Heart right ventricle (tissue), 16 donors: ENCODE measurements at regions not wholly inside any gene's neighbourhood (a gene's known extent, or its start where the extent isn't known, plus 50 kb on each side); places are given as distances from the start of the nearest gene placed in this dataset.
A peak's percentile ranks its signal among the peaks of the same experiment; 100 is the strongest.

ENCODE experiments used
- ATAC-seq, 8 donors: fragments of 200-7000 bp; cut with Tn5 transposase; one replicate each; pipeline ENCODE4 v1.9.1; 2020; ENCODE audit warnings: mild to moderate bottlenecking in 8 of 8, moderate library complexity in 8 of 8, moderate number of reproducible peaks in 1 of 8
- DNase-seq, 2 donors: peaks; one replicate each; pipeline ENCODE4 v3.0.0-alpha.2; 2020
- H3K27ac ChIP-seq, 10 donors: fragments of 200-600 bp; sonication (generic) in 2 of 10; one replicate each; pipeline versions ENCODE4 v1.5.0 to v1.8.0; 2020 to 2022; ENCODE audit warnings: mild to moderate bottlenecking in 3 of 10
- H3K27me3 ChIP-seq, 7 donors: fragments of 200-600 bp; one replicate each; pipeline ENCODE4 v1.8.0; 2021 to 2022; ENCODE audit warnings: mild to moderate bottlenecking in 2 of 7
- H3K36me3 ChIP-seq, 9 donors: fragments of 200-600 bp; sonication (generic) in 1 of 9; one replicate each; pipeline versions ENCODE4 v1.5.0 to v1.8.0; 2020 to 2022; ENCODE audit warnings: mild to moderate bottlenecking in 2 of 9
- H3K4me1 ChIP-seq, 9 donors: fragments of 200-600 bp; sonication (generic) in 1 of 9; one replicate each; pipeline versions ENCODE4 v1.5.0 to v1.8.0; 2020 to 2022; ENCODE audit warnings: mild to moderate bottlenecking in 4 of 9
- H3K4me3 ChIP-seq, 10 donors: fragments of 200-600 bp; sonication (generic) in 2 of 10; one replicate each; pipeline versions ENCODE4 v1.5.0 to v1.8.0; 2020 to 2022; ENCODE audit warnings: mild to moderate bottlenecking in 7 of 10, moderate library complexity in 2 of 10
- H3K9me3 ChIP-seq, 11 donors: fragments of 200-600 bp in 10 of 11; sonication (generic) in 2 of 11; one replicate each; pipeline versions ENCODE4 v1.5.0 to v1.8.0; 2013 to 2022; ENCODE audit warnings: mild to moderate bottlenecking in 2 of 11, control low read depth in 1 of 11, moderate library complexity in 1 of 11
- CTCF ChIP-seq, 9 donors: fragments of 200-600 bp; sonication (generic) in 2 of 9; IDR thresholded peaks; one replicate each; pipeline versions ENCODE4 v1.5.0 to v1.8.0; 2021 to 2022; ENCODE audit warnings: antibody characterized with exemption in 9 of 9, mild to moderate bottlenecking in 5 of 9, moderate library complexity in 1 of 9
- WGBS, 2 donors: extraction: QIAGEN DNeasy Blood & Tissue Kit; methylation state at CpG; one replicate each; pipeline ENCODE4 v1.1.7; 2013; ENCODE audit warnings: inconsistent platforms in 1 of 2; 5-methylcytosine and 5-hydroxymethylcytosine counted together
- intact Hi-C, 10 donors: fragments of 100-400 bp; cut with DNase I; formaldehyde crosslinking; loops; one replicate each; pipeline versions ENCODE4 v1.11.1 to v1.14.2; 2022
- donor health status: Arrhythmogenic right ventricular cardiomyopathy.
- donor health status: ischemic (EF 13 %, LVEDD 7.1; RV severe dilation, severe dysfunction).
- donor health status: healthy with polysubstance abuse.
- donor health status: DM: no; HTN: yes; CAD: no.
- donor health status: DM: no; HTN: no; CAD: no.
- donor health status: ischemic (EF 25% LVEDD 6.9; RV normal size, moderate dysfunction).
- donor health status: ischemic (EF 25% LVEDD 5.7; RV mildly dilated, moderate dysfunction).
- donor health status: healthy.
- donor health status: DM: yes; HTN: yes; CAD: no.
- donor health status: Ischemic cardiomyopathy.
- donor health status: ischemic (EF 35%, LVEDD 5.7; RV mildly dilated, moderate dysfunction).
- donor health status: nonischemic (EF 11% LVEDD 7.7; RV severe dilation, severe dysfunction).
- donor health status: DM: yes; HTN: yes; CAD: no.
- donor health status: PGD.
- donor health status: ischemic (EF 29% LVEDD 5.4; RV normal size, mild dysfunction).
- donor health status: nonischemic (EF 23%, LVEDD 6.1; RV moderate dilation, normal function).

GRCh38 chr4:155478336-155478835 is 101.6 kb upstream of the MAP9 start:
- 81 to 86% methylated on average over 3 of the region's 3 CpGs for WGBS, 2 donors
- no peak overlapping the region for H3K27ac ChIP-seq
- DNase-seq = no peak
- ATAC-seq = no peak
- intact Hi-C loops = no loop called here
- H3K4me1 ChIP-seq = peaks cover 0 to 20% (median 0%) of the 10 kb centered on the region in 9 donors
- TF ChIP-seq CTCF (IDR thresholded peaks at IDR 0.05) = no peak
- peaks cover 0 to 7% (median 0%) of the 10 kb centered on the region in 11 donors for H3K9me3 ChIP-seq
- no peak overlapping the region for H3K4me3 ChIP-seq
- no peaks in the 10 kb centered on the region for H3K36me3 ChIP-seq
- no peaks in the 10 kb centered on the region for H3K27me3 ChIP-seq

- WGBS, 2 donors = 59 to 63% methylated on average over 5 of the region's 5 CpGs
- DNase-seq = no peak
- no peak for TF ChIP-seq CTCF (IDR thresholded peaks at IDR 0.05)
- H3K27ac ChIP-seq = no peak overlapping the region
- peak in 3 of 8 donors; percentile 21 to 53 (median 22) for ATAC-seq
- no peaks in the 10 kb centered on the region for H3K36me3 ChIP-seq
- intact Hi-C loops = no loop called here
- H3K27me3 ChIP-seq = no peaks in the 10 kb centered on the region
- H3K4me1 ChIP-seq = peaks cover 0 to 24% (median 4%) of the 10 kb centered on the region in 9 donors
- H3K4me3 ChIP-seq = no peak overlapping the region
- peaks cover 0 to 7% (median 0%) of the 10 kb centered on the region in 11 donors for H3K9me3 ChIP-seq
Observed at GRCh38 chr4:155474758-155475157, 98.0 kb upstream of the MAP9 start.

GRCh38 chr4:155473420-155474095 is 96.8 kb upstream of the MAP9 start:
- TF ChIP-seq CTCF (IDR thresholded peaks at IDR 0.05) = no peak

GRCh38 chr4:155468282-155468681 is 91.5 kb upstream of the MAP9 start:
- H3K9me3 ChIP-seq = peaks cover 0 to 2% (median 0%) of the 10 kb centered on the region in 11 donors
- H3K4me3 ChIP-seq = no peak overlapping the region
- intact Hi-C loops = no loop called here

More at GRCh38 chr4:155473420-155474095, 96.8 kb upstream of the MAP9 start:
- Histone ChIP-seq H3K36me3 (no peaks in the 10 kb centered on the region), H3K4me1 (peaks cover 0 to 19% (median 4%) of the 10 kb centered on the region in 9 donors), H3K9me3 (peaks cover 0 to 7% (median 0%) of the 10 kb centered on the region in 11 donors), H3K27me3 (no peaks in the 10 kb centered on the region), H3K4me3 (no peak overlapping the region), H3K27ac (peak overlapping the region in 3 of 10 donors; percentile 13 to 54 (median 51))
- no peak for DNase-seq
- intact Hi-C loops = no loop called here
- WGBS, 2 donors = 55 to 64% methylated on average over 3 of the region's 3 CpGs
- ATAC-seq = peak in 3 of 8 donors; percentile 39 to 65 (median 59)

More at GRCh38 chr4:155468282-155468681, 91.5 kb upstream of the MAP9 start:
- H3K27ac ChIP-seq = no peak overlapping the region
- H3K36me3 ChIP-seq = no peaks in the 10 kb centered on the region
- H3K27me3 ChIP-seq = no peaks in the 10 kb centered on the region
- H3K4me1 ChIP-seq = peaks cover 0 to 15% (median 5%) of the 10 kb centered on the region in 9 donors
- WGBS, 2 donors = 66 to 71% methylated on average over 1 of the region's 1 CpG
- DNase-seq (no peak), ATAC-seq (no peak)
- TF ChIP-seq CTCF (IDR thresholded peaks at IDR 0.05) = no peak
